ENCODE measurements at regions not wholly inside any gene's neighbourhood (a gene's known extent, or its start where the extent isn't known, plus 50 kb on each side); places are given as distances from the start of the nearest gene placed in this dataset.

DNA sequence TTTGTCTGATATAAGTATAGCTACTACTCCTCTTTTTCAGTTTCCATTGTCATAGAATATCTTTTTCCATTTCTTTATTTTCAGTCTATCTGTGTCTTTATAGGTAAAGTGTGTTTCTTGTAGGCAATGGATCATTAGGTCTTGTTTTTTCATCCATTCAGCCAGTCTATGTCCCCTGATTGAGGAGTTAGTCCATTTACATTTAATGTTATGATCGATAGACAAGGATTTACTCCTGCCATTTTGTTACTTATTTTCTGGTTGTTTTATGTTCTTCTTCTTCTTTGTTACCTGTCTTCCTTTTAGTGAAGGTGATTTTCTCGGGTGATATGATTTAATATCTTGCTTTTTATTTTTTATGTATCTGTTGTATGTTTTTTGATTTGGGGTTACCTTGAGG is 169.0 kb downstream of the BARX1 start:
- Histone ChIP-seq H3K27ac (ENCODE audit: low read length) (no peak overlapping the region), H3K4me3 (ENCODE audit: low read length) (no peak overlapping the region), H3K79me2 (ENCODE audit: low read length) (no peaks in the 10 kb centered on the region), H4K20me1 (ENCODE audit: insufficient read depth, low read length) (no peaks in the 10 kb centered on the region), H3K4me1 (ENCODE audit: low read length) (no peaks in the 10 kb centered on the region), H3K4me2 (ENCODE audit: low read length) (no peak overlapping the region), H3K9ac (ENCODE audit: low read length) (no peak overlapping the region), H3K27me3 (ENCODE audit: low read depth, low read length) (0 out of 2 replicates have a peak, but pooled peaks cover 8% of the 10 kb centered on the region), H3K9me3 (ENCODE audit: insufficient read depth, low read length) (no peaks in the 10 kb centered on the region), H2AFZ (ENCODE audit: low read depth, low read length) (no peak overlapping the region), H3K36me3 (replicated peaks; ENCODE audit: low read depth, low read length) (no peaks in the 10 kb centered on the region)
- TF ChIP-seq, protein P1, sequence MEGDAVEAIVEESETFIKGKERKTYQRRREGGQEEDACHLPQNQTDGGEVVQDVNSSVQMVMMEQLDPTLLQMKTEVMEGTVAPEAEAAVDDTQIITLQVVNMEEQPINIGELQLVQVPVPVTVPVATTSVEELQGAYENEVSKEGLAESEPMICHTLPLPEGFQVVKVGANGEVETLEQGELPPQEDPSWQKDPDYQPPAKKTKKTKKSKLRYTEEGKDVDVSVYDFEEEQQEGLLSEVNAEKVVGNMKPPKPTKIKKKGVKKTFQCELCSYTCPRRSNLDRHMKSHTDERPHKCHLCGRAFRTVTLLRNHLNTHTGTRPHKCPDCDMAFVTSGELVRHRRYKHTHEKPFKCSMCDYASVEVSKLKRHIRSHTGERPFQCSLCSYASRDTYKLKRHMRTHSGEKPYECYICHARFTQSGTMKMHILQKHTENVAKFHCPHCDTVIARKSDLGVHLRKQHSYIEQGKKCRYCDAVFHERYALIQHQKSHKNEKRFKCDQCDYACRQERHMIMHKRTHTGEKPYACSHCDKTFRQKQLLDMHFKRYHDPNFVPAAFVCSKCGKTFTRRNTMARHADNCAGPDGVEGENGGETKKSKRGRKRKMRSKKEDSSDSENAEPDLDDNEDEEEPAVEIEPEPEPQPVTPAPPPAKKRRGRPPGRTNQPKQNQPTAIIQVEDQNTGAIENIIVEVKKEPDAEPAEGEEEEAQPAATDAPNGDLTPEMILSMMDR (IDR thresholded peaks at IDR 0.05; ENCODE audit: low read depth, low read length) = no peak
- TF ChIP-seq EZH2phosphoT487 (IDR thresholded peaks at IDR 0.05; ENCODE audit: low read depth) = no peak

DNA sequence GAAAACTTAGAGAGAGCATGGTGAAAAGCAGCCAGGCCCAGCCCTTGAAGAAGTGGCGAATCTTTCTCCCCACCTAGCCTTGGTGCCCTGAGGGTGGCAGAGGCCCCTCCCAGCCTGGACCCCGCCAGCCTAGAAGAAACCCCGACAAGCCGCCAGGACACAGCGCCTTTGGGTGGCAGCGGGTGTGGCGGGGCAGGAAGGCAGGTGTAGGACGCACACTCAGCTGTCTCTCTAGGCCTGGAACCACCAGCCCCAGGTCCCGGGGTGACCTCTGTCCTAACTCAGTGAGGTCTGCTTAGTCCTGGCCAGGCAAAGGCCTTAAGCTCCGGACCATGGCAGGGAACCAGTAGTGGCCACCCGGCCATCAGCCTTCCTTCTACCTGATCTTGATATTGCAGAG is 178.3 kb downstream of the BARX1 start:
- H3K36me3 ChIP-seq (replicated peaks; ENCODE audit: low read depth, low read length) = no peaks in the 10 kb centered on the region
- peaks cover 5% of the 10 kb centered on the region; the same call in 1 of the 2 replicates for H3K27me3 ChIP-seq (ENCODE audit: low read depth, low read length)
- no peaks in the 10 kb centered on the region for H4K20me1 ChIP-seq (ENCODE audit: insufficient read depth, low read length)
- no peak overlapping the region for H2AFZ ChIP-seq (ENCODE audit: low read depth, low read length)
- no peaks in the 10 kb centered on the region for H3K79me2 ChIP-seq (ENCODE audit: low read length)
- H3K9me3 ChIP-seq (ENCODE audit: insufficient read depth, low read length) = no peaks in the 10 kb centered on the region
- H3K4me1 ChIP-seq (ENCODE audit: low read length) = no peaks in the 10 kb centered on the region
- no peak overlapping the region for H3K27ac ChIP-seq (ENCODE audit: low read length)
- H3K9ac ChIP-seq (ENCODE audit: low read length) = no peak overlapping the region
- TF ChIP-seq, protein P1 (IDR thresholded peaks at IDR 0.05; ENCODE audit: low read depth, low read length) = no peak
- TF ChIP-seq EZH2phosphoT487 (IDR thresholded peaks at IDR 0.05; ENCODE audit: low read depth) = no peak
- no peak overlapping the region for H3K4me2 ChIP-seq (ENCODE audit: low read length)
- H3K4me3 ChIP-seq (ENCODE audit: low read length) = no peak overlapping the region

DNA sequence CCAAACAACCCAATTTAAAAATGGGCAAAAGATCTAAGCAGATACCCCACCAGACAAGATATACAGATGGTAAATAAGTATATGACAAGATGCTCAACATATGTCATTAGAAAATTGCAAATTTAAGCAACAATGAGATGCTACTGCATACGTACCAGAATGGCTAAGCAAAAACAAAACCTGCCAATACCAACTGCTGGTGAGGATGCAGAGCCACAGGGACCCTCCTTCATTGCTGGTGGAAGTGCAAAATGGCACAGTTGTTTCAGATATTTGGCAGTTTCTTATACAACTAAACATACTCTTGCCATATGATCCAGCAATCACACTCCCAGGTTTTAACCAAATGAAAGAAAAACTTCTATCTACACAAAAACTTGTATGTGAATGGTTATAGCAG is 178.9 kb downstream of the BARX1 start:
- H3K4me3 ChIP-seq (ENCODE audit: low read length) = no peak overlapping the region
- H2AFZ ChIP-seq (ENCODE audit: low read depth, low read length) = no peak overlapping the region
- no peaks in the 10 kb centered on the region for H3K4me1 ChIP-seq (ENCODE audit: low read length)
- no peak for TF ChIP-seq EZH2phosphoT487 (IDR thresholded peaks at IDR 0.05; ENCODE audit: low read depth)
- TF ChIP-seq, protein P1 (IDR thresholded peaks at IDR 0.05; ENCODE audit: low read depth, low read length) = no peak
- H3K27ac ChIP-seq (ENCODE audit: low read length) = no peak overlapping the region
- H3K79me2 ChIP-seq (ENCODE audit: low read length) = no peaks in the 10 kb centered on the region
- no peaks in the 10 kb centered on the region for H4K20me1 ChIP-seq (ENCODE audit: insufficient read depth, low read length)
- no peak overlapping the region for H3K9ac ChIP-seq (ENCODE audit: low read length)
- H3K27me3 ChIP-seq (ENCODE audit: low read depth, low read length) = peaks cover 5% of the 10 kb centered on the region; the same call in 1 of the 2 replicates
- H3K36me3 ChIP-seq (replicated peaks; ENCODE audit: low read depth, low read length) = no peaks in the 10 kb centered on the region
- H3K4me2 ChIP-seq (ENCODE audit: low read length) = no peak overlapping the region
- no peaks in the 10 kb centered on the region for H3K9me3 ChIP-seq (ENCODE audit: insufficient read depth, low read length)

DNA sequence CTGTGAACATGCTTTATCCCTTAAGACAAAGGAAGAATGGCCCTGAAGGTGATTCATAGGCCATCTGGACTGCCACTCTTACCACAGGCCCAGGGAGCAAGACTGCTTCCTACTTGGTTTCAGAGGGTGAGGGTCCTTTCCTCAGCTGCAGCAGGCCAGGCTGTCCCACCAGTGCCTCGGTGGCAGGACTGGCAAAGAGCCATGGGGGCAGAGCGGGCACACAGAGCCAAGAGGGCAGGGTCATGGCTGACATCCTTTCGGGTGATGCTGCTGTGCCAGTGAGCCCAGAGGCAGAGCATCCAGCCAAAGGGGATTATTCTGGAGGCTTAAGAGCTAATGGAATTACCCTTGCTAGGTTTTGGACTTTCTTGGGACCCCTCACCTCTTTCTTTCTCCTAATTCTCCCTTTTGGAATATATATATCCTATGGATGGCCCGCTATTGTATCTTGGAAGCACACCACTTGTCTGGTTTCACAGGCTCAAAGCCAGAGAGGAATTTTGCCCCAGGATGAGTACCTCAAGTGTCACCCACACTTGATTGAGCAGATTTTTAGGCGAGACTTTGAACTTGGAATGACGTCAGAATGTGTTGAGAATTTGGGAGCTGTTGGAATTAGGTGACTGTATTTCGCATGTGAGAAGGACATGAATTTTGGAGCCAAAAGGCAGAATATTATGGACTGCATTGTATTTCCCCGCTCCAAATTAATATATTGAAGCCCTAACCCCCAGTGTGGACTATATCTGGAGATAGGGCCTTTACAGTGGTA is 180.6 kb downstream of the BARX1 start:
- TF ChIP-seq, protein P1 (IDR thresholded peaks at IDR 0.05; ENCODE audit: low read depth, low read length) = no peak
- TF ChIP-seq EZH2phosphoT487 (IDR thresholded peaks at IDR 0.05; ENCODE audit: low read depth) = no peak
- Histone ChIP-seq H3K9me3 (ENCODE audit: insufficient read depth, low read length) (no peaks in the 10 kb centered on the region), H3K4me3 (ENCODE audit: low read length) (no peak overlapping the region), H3K4me2 (ENCODE audit: low read length) (no peak overlapping the region), H3K4me1 (ENCODE audit: low read length) (no peaks in the 10 kb centered on the region), H3K9ac (ENCODE audit: low read length) (no peak overlapping the region), H3K79me2 (ENCODE audit: low read length) (no peaks in the 10 kb centered on the region), H2AFZ (ENCODE audit: low read depth, low read length) (no peak overlapping the region), H3K36me3 (replicated peaks; ENCODE audit: low read depth, low read length) (no peaks in the 10 kb centered on the region), H3K27me3 (ENCODE audit: low read depth, low read length) (no peaks in the 10 kb centered on the region), H3K27ac (ENCODE audit: low read length) (no peak overlapping the region), H4K20me1 (ENCODE audit: insufficient read depth, low read length) (no peaks in the 10 kb centered on the region)
